CD4-positive, alpha-beta T cell treated with Interleukin-6 for 4 hours (primary cell): ENCODE measurements at regions not wholly inside any gene's neighbourhood (a gene's known extent, or its start where the extent isn't known, plus 50 kb on each side); places are given as distances from the start of the nearest gene placed in this dataset.

Source experiments
- DNase-seq: peaks from one replicate; pipeline ENCODE4 v3.0.0-alpha.2; 2020; ENCODE audit warnings: mixed read lengths

DNA sequence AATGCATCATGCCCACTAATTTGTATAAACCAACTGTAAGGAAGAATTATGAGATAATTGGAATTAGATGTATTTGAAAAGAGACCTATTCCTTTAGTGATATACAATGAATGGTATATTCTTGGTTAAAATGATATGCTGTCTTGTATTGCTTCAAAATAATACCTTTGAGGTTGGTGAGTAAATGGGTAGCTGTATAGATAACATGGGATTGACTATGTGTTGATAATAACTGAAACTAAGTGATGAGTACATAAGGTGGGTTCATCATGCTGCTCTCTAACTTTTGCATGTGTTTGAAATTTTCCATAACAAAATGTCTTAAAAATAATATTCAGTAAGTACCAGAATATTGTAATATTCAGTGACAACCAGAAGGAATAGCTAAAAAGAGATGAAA, 272.6 kb upstream of the ZPLD1 start:
- DNase-seq = no peak

DNA sequence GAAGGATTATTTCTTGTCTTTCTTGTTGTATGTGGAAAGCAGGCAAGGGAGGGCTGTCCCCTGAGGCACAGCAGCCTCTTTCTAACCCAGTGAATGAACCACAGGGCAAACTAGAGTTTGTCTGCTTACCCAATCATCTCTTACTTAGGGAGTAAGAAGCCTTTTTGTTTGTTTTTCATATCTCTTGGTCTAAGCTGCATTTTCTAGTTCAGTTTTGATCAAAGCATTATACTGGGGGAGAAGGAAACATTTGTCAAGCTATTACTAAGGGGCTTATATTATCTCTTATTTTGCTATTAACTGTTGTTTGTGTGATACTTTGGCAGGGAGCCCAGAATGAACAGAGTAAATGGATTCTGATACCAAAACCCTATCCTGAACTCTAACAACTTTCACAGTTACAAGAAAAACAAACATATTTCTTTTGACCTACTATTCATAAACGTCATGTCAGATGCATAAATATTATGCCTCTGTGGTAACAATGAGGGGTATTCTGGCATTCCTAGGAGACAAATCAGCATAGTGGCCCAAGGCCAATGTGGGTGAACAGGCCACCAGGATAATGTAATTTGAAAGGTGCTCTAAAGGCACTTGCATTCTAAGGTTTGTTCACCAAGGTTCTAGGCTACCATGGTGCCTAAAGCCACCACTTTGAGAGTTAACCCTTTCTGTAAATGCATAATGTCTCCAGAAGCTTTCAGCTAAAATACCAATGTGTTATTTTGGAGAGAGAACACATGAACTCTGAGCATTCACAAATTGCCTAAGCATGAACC, 271.6 kb upstream of the ZPLD1 start:
- no peak for DNase-seq

DNA sequence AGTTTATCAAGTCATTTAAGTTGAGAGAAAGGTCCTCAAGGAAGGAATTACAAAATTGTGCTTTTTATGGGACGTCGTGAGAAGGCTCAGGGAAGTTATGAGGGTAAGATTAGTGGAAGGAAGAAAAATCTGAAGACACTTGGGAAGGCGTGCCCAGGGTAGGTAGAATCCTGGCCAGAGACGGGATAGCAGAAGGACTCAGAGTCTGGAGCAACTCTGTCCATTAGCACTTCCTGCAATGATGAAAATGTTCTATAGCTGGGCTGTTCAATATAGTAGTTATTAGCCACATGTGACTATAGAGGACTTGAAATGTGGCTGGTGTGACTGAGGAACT, 271.0 kb upstream of the ZPLD1 start:
- no peak for DNase-seq

DNA sequence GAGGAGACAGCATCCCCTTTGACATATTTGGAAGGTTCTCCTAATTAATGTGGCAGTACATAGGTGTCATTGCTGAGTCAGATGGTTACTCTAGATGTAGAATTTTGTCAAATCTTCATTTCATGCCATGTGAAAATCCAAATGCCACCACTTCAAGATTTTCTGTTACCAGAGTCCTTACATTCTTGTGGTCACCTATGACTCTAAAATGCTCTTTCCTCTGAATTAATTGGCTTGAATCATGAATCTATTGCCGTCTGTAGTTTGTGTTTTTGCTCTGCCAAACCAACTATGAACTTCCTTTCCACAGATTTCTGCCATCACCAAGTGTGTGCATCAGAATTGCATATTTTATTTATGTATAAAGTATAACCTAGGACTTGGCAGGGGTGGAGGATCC, 269.4 kb upstream of the ZPLD1 start:
- DNase-seq = no peak

DNA sequence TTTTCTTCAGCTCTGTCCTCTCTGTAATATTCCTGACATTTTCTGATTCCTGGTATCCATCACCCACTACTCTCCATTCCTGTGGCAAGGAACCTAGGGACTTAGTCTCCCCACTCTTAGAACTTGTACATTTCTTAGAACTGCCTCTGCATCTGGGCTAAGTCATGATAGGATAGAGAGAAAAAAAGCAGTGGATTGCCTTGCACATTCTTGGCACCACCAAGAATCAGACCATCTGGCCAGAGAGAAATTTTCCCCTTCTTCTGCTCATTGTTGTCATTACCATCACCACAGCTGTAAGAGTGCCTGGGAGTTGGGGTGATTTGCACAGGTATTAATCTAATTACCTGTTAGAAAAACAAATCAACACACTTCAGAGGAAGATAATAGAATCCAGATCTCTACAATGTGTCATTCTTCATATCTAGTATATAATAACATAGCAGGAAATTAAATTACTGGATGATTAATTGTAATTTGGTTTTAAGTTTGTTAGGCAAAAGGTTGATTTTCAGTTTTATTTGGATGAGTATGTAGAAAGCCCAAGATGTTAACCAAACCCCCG, 264.8 kb upstream of the ZPLD1 start:
- DNase-seq = no peak

DNA sequence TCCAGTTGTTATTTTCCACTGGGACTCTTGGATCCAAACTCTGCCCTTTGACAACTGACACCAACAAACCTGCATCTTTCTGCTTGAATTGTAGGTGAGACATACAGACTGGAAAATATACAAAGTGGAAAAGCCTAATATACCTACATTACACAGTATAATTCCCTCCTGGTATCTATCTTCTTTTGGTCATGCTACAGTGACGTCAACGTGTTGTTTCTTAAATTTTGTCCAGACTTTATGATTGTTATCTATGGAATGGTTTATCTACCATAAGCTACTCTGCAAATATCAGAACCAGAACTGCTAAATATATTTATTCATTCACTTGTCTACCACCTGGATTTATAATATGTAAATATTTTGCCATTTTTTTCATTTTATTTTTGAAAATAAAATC, 264.3 kb upstream of the ZPLD1 start:
- DNase-seq = no peak

DNA sequence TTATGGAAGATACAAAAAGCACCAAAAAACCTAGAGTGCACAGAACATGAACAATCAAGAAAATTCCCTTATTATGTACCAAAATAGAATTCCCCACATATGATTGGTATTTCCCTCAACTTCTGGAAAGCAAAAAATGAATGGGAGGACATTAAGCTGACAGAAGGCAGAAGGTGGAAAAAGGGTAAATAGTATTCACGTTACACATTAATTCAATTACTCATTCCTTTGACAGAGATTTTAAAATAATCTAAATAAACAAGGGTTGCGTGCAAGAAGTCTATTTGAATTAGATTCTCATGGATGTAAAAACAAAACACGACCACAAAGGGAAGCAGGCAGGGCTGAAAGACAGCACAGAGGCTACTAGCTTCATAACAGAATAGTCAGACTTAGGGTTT, 260.5 kb upstream of the ZPLD1 start:
- no peak for DNase-seq

DNA sequence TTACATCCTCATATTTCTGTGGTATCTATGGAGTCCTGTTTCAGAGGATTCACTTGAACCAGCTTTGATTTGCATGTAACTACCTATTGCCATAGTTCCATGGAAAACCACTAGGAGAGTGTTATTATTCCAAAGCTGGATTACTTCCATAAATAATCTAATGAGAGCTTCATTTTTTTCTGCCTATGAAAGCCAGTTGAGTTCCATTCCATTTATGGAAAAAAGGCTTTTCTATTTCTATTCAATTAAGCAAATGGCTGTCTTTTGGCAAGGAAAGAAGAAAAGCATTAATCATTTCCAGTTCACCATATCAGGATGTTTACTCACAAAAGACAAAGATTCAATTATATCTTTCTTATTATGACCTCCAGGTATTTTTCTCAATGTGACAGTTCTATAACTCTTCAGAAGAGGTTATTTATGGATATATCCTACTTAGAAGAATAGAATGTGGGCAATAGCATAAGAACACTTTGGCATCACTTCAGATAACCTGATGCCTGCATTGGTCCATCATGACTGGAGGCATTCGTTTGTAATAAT, 259.9 kb upstream of the ZPLD1 start:
- DNase-seq = no peak

DNA sequence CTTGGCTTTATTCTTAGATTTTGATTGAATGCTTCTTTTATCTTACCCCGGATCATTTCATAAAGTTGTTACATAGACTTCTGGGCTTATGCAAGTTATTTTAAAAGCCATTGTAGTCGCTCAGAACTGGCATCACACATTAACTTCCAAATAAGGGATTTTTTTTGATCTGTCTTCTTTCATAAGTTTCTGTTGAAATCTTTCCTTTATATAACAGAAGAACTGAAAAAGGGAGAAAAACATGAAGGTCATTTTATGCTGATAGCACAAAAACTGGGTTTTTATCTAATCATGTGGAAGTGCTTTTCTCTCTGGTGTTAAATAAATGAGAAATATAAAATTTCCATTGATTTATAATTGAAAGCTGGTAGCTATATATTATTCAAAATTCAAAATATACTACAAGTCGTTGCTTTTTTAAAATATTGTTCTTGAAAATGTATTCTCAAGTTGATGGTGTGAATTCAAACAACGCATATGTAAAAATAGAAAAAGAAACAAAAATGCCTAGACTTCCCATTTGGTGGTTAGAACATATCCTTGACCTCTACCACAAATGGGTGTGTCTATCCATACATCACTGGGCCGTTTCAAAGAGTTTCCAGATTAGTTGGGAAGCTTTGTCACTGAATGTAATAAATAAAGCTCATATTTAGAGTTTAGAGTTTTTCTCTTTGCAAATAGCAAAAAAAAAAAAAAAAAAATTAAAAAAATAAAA, 258.3 kb upstream of the ZPLD1 start:
- DNase-seq = no peak

DNA sequence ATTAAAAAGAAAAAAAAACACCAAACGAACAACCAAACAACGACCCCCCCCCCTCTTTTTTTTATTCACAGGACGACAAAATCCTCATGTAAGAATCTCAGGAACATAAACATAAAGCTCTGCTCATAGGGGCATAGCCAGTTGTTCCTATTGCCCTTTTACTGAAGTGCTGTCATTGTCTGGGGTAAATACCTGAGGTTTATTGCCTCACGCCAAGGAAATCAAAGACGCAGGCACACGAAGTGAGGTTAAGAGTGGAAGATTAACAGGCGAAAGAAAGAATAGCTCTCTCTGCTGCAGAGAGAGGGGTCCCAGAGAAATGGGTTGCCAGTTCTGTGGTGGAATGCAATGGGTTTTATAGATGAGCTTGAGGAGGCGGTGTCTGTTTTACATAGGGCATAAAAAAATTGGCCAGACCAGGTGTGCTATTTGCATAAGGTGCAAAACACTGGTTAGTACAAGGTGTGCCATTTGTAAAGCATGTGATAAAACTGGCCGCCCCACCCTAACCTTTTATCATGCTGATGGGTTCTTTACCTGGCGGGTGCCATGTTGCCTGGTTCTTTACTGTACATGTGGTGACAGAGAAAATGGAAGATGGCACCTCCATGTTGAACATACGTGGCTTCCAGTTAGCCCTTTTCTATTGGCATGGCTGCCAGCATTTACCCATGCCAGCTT, 257.6 kb upstream of the ZPLD1 start:
- DNase-seq = no peak

DNA sequence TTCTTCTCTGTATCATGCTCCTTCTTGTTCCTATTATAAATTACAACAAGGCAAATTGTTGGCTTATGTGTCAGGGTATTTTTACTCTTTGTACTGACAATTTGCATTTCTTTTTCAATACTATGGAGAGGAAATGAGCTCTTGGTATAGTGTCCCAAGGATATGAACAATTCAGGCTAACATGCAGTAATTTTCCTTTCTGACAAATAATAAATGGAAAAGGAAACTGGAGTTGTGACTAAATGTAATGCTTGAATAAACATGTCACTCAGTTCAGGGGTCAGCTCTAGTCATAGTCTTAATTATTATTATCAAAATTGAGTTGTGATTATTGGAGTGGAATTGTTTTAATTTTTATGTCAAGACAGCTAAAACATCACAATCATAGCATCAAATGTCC, 256.0 kb upstream of the ZPLD1 start:
- DNase-seq = no peak

DNA sequence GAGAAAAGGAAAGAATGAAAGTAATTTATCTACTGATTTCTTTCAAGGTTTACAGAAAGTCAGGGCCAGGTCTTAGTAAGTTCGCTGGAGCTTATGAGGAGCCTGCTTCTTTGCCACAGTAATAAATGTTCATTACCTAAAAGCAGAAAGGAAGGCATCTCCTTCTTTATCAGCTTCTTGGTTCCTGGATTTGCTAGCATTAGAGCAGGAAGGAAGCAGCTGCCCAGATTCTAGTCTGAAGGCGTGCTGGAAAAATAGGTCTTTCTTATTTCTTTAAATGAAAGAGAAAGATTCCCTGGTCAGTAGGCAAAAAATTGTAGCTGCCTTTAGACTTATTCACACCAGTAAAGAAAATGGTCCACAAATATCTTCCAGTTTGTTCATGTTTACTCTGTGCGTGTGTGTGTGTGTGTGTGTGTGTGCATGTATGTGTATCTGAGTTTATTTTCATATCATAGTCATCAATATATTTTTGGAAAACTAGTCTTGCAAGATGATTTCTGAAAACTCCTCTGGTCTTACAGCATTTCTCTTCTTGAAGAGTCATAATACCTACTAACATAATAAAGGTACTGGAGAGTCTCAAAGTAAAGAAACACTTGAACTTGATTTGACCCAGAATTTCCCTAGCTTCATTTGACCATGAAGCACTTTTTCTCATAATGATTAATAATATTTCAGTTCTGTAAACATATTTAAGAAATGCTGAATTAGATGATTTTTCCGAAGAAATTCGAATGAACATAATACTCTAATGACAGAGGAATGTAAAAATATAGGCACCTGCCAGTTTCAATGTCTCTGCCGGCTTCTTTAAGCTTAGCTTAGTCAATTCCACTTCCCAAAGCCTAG, 255.3 kb upstream of the ZPLD1 start:
- no peak for DNase-seq

DNA sequence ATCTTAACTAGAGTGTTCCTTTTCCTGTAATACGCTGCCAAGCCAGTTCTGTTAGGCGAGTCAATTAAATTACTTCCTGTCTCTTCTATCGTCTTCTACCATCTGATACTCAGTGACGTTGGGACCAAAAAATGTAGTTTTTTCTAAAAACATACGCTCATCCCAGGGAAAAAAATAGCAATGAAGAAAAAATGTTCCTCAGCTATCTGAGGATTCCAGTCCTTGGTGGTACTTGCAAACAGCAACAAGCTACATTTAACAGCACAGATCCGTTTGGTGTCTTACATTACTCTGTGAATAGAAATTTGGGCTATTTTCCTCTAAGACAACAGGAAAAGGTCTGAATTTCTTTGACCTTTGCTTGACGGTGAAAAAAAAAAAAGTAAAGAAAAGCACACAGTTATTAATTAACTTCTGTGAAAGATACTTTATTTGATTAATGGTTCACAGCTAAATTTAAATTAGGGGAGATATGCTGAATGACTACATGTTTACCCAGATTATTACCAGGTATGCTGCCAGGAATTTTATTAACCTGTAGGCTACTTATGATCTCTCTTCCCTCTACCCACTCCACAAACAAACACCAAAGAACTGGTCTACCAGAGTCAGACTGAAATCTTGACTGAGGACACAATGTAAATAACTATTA, 254.4 kb upstream of the ZPLD1 start:
- no peak for DNase-seq

DNA sequence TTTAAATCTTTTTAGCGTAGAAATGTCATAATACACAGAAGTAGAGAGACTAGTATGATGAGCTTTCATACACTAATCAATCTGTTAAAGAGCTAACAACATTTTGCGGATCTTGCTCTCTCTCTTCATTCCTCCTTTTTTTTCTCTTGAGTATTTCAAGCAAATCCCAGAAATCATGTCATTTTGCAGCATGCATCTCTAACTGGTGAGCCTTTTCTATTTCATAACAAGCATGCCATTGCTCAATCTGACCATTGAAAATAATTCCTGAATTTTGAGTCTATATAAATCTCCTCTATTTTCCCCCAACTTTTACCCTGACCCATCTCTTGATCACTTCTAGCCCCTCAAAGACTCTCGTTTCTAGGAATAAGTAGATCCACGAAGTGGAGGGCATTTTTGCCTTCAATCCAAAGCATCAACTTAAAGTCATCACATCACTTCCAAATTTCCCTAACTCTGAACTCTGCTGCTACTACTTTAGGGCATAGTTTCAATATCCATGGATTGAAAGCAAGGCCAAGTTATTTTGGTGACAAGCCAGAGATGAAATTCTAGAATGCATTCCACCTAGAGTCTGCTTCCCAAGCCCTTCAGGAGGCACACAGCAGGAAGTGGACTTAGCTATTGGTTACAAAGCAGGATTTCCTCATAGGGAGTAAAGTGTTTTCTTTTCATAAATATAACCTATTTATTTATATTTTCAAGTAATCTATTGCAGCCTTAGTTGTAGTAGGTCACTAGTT, 253.5 kb upstream of the ZPLD1 start:
- no peak for DNase-seq

DNA sequence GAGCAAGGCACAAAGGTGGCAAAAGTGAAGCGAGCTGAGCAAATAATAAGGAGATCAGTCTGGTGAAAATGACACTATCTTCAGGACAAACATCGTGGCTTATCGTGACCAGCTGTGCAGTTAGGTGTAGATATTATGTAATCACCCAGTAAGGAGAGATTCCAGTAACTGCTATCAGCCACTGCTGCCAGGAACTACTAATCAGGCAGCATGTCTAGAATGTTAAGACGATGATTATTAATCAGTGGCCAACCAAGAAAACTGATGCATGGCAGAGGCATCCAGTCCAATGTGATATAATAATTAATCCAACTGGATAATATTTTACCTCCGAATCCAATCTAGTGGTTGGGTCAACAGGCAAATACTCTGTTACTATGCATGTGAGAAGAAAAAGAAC, 252.7 kb upstream of the ZPLD1 start:
- DNase-seq = no peak

DNA sequence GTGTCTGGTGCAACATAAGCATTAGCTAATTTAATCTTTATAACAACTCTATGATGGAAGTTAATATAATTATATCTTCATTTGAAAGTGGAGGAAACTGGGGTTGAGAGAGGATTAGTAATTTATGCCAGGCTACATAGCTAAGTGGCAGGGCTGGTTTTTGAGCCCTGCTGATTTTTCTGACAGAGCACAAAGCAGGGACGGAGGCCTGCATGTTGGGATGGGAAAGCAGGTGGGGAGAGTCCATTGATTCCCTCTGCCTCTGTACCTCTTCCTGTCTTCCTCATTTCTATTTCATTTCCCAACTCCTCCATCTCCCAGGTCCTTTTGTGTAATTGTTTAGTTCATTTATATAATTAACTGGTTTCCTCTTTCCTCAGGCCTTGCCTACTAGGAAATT, 251.6 kb upstream of the ZPLD1 start:
- DNase-seq = no peak

DNA sequence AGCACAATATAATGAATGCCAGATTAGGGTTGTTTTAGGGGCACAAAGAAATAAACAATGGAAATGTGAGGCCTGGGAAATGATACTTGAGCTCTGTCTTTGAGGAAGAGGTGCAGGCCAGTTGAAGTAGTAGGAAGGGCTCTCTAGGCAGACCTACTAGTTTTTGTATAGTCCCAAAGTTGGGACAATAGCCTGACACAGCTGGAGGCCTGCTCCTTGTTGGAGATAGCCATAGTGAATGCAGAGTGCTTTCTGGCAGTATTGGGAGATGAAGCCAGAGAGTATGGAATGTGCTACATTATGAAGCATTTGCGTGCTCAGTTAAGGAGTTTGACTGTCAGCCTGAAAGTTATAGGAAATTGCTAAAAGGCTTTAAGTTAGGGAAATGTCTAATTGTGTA, 251.2 kb upstream of the ZPLD1 start:
- no peak for DNase-seq

DNA sequence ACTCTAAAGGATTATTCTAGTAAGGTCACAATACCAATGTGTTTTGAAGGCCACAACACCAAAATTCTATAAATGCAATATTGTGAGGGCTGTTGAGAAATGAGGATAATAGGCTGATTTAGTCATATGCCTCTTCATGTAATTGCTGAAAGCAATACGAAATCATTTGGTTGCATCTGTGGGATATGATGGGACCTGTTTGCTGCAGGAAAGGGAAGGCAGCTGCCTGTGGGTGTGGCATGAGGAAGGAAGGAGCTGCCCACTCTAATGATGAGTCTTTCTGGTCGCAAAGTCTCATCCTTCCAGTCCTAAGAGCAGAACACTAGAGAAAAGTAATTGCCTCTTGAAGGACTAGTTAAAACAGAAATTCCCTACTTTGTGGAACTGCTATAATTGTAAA, 245.3 kb upstream of the ZPLD1 start:
- DNase-seq = no peak

DNA sequence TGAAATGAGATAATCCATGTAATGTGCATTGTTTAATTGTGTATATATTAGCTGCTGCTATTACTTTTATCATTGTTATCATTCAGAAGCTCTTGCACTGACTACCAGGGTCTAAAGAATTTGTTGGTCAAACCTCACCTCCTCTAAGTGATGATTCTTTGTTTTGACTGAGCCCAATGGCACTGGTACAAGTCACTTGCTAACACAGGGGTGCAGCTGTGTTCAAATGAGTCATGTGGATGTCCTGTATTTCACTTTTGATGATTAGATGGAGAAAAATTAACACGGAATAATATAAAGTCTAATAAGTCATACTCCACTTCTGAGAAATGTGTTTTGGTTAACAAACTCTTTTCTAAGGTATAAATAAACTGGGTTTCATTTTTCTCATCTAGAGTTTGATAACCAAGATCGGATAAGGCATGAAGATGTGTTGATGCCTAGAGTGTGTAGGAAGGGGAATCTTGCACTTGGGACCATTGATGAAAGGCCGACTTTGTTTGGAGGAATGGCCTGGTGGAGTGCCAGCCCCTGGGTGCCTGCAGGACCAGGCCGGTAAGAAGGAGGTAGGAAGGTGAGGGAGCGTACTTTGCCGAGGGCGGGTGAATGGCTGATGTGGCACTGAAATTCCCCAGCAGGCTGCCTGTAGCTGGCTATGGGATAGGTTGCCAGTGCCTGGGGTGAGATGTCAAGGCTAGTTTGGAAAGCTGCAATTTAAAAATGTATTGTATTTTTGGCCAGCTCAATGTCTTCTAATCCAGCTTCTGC, 244.7 kb upstream of the ZPLD1 start:
- no peak for DNase-seq

DNA sequence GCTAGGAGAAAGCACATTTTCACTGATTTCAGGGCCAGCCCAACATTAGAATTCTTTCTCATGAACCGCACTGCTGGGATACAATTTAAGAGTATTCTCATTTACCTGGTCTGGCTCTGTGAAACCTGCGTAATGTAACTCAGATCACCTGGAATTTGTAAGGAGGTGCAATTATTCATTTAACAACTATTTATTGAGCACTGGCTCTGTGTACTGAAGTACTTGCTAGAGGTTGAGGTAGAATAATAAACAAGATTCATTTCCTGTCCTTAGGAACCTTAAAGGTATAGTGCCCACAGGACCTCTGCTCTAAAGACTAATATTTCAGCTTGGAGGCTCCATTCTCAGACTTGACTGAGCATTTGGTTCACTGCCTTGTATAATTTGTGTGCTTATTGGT, 242.2 kb upstream of the ZPLD1 start:
- no peak for DNase-seq

DNA sequence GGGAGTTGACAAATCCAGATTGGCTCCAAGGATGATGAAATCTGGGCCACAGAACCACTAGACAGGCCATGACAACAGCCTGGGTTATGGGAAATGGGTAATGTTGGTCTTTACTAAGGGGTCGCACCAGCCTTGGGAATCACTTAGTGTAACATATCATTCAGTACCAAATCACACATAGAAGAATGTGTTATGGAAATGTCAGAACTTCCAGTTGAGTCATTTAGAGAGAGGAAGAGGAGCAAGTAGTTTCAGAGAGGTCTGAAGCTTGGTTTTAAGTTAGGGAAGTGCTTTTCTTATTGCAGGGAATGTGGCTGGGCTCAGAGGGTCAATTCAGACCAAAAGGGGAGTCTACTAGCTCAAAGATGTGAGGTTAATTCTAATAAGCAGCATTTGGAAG, 241.6 kb upstream of the ZPLD1 start:
- no peak for DNase-seq
